ENCODE measurements at regions not wholly inside any gene's neighbourhood (a gene's known extent, or its start where the extent isn't known, plus 50 kb on each side); places are given as distances from the start of the nearest gene placed in this dataset.

DNA sequence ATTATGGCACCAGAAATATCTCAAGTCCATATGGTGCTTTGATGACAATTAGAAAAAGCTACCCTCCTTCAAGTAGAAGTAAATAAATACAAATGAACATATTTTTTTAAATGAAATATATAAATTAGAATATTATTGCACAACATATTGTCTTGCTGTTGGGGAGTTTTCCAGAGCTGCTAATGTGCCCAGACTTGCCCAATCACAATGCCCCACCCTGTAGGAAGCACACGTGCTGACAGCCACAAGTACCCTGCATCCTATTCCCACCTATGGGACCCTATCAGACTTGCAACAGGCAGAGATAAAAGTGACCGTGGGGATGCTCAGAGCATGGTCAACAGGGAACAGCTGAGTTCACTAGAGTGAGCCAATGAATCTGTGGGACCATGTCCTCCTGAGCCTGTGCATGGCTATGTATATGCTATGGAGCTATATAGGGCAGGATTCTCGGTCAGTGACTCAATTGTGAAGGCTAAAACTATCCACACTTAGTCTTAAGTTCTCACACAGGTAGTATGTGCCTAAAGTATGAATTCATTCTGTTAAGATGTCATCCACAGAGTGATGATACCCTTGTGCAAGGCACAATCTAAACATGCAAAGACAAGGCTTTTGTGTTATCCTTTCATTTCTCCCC, 336.0 kb downstream of the HGF start:
- H3K79me2 ChIP-seq (ENCODE audit: insufficient read depth, low read length) = no peaks in the 10 kb centered on the region
- FAIRE-seq (no peak), DNase-seq (ENCODE audit: low read depth) (no peak)
- H3K27ac ChIP-seq (ENCODE audit: low read depth, low read length) = no peak overlapping the region
- H3K27me3 ChIP-seq (ENCODE audit: insufficient read depth, low read length) = no peaks in the 10 kb centered on the region
- Mint-ChIP-seq H3K27me3 (ENCODE audit: low read depth, unreplicated experiment) (no peaks in the 10 kb centered on the region), H3K27ac (ENCODE audit: unreplicated experiment) (no peak overlapping the region), H3K36me3 (ENCODE audit: low read depth, unreplicated experiment) (no peaks in the 10 kb centered on the region), H3K4me1 (ENCODE audit: low read depth, unreplicated experiment) (peaks cover 9% of the 10 kb centered on the region), H3K9me3 (ENCODE audit: unreplicated experiment) (no peaks in the 10 kb centered on the region), H3K4me3 (ENCODE audit: unreplicated experiment) (no peak overlapping the region)
- H3K4me3 ChIP-seq (ENCODE audit: insufficient read depth, low read depth, low read length) = no peak overlapping the region
- H3K9ac ChIP-seq (ENCODE audit: low read length) = no peak overlapping the region
- no peak overlapping the region for H2AFZ ChIP-seq (ENCODE audit: low read depth, low read length)
- H3K4me2 ChIP-seq (ENCODE audit: low read length) = no peak overlapping the region
- H4K20me1 ChIP-seq (ENCODE audit: insufficient read depth, low read length) = no peaks in the 10 kb centered on the region
- no peaks in the 10 kb centered on the region for H3K36me3 ChIP-seq (ENCODE audit: insufficient read depth, low read length)
- H3K4me1 ChIP-seq (ENCODE audit: insufficient read depth, low read length) = no peaks in the 10 kb centered on the region
- no peaks in the 10 kb centered on the region for H3K9me3 ChIP-seq (ENCODE audit: insufficient read depth, low read depth, low read length)
- TF ChIP-seq, protein P1, sequence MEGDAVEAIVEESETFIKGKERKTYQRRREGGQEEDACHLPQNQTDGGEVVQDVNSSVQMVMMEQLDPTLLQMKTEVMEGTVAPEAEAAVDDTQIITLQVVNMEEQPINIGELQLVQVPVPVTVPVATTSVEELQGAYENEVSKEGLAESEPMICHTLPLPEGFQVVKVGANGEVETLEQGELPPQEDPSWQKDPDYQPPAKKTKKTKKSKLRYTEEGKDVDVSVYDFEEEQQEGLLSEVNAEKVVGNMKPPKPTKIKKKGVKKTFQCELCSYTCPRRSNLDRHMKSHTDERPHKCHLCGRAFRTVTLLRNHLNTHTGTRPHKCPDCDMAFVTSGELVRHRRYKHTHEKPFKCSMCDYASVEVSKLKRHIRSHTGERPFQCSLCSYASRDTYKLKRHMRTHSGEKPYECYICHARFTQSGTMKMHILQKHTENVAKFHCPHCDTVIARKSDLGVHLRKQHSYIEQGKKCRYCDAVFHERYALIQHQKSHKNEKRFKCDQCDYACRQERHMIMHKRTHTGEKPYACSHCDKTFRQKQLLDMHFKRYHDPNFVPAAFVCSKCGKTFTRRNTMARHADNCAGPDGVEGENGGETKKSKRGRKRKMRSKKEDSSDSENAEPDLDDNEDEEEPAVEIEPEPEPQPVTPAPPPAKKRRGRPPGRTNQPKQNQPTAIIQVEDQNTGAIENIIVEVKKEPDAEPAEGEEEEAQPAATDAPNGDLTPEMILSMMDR (IDR thresholded peaks at IDR 0.05; ENCODE audit: insufficient read depth, low read depth, low read length) = no peak
- no peak for TF ChIP-seq EZH2 (IDR thresholded peaks at IDR 0.05; ENCODE audit: insufficient read depth, low read length)

DNA sequence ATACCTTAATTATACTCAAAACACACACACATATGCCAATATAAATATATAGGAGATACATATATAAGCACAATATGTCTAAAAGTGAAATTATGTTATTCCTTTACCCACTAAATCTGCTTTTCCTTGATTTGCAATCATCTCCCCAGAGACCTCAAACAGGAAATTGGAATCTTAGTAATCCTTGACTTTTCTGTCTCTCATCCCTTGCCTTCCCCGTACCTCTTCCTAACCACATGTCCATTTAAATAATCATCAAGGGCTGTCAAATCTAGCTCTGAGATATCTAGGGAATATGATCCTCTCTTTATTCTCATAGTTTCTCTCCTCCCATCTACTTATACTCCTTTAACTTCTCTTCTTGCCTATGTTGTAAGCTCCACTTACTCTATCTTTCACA, 336.6 kb downstream of the HGF start:
- DNase-seq (ENCODE audit: low read depth) (no peak), FAIRE-seq (no peak)
- no peaks in the 10 kb centered on the region for H3K9me3 ChIP-seq (ENCODE audit: insufficient read depth, low read depth, low read length)
- no peaks in the 10 kb centered on the region for H3K27me3 ChIP-seq (ENCODE audit: insufficient read depth, low read length)
- TF ChIP-seq EZH2 (IDR thresholded peaks at IDR 0.05; ENCODE audit: insufficient read depth, low read length) = no peak
- TF ChIP-seq, protein P1 (IDR thresholded peaks at IDR 0.05; ENCODE audit: insufficient read depth, low read depth, low read length) = no peak
- Mint-ChIP-seq H3K4me3 (ENCODE audit: unreplicated experiment) (no peak overlapping the region), H3K27ac (ENCODE audit: unreplicated experiment) (no peak overlapping the region), H3K36me3 (ENCODE audit: low read depth, unreplicated experiment) (no peaks in the 10 kb centered on the region), H3K4me1 (ENCODE audit: low read depth, unreplicated experiment) (peaks cover 9% of the 10 kb centered on the region), H3K9me3 (ENCODE audit: unreplicated experiment) (no peaks in the 10 kb centered on the region), H3K27me3 (ENCODE audit: low read depth, unreplicated experiment) (no peaks in the 10 kb centered on the region)
- H4K20me1 ChIP-seq (ENCODE audit: insufficient read depth, low read length) = no peaks in the 10 kb centered on the region
- no peaks in the 10 kb centered on the region for H3K36me3 ChIP-seq (ENCODE audit: insufficient read depth, low read length)
- H3K4me3 ChIP-seq (ENCODE audit: insufficient read depth, low read depth, low read length) = no peak overlapping the region
- H2AFZ ChIP-seq (ENCODE audit: low read depth, low read length) = no peak overlapping the region
- H3K27ac ChIP-seq (ENCODE audit: low read depth, low read length) = no peak overlapping the region
- no peak overlapping the region for H3K9ac ChIP-seq (ENCODE audit: low read length)
- H3K4me1 ChIP-seq (ENCODE audit: insufficient read depth, low read length) = no peaks in the 10 kb centered on the region
- H3K79me2 ChIP-seq (ENCODE audit: insufficient read depth, low read length) = no peaks in the 10 kb centered on the region
- H3K4me2 ChIP-seq (ENCODE audit: low read length) = no peak overlapping the region

DNA sequence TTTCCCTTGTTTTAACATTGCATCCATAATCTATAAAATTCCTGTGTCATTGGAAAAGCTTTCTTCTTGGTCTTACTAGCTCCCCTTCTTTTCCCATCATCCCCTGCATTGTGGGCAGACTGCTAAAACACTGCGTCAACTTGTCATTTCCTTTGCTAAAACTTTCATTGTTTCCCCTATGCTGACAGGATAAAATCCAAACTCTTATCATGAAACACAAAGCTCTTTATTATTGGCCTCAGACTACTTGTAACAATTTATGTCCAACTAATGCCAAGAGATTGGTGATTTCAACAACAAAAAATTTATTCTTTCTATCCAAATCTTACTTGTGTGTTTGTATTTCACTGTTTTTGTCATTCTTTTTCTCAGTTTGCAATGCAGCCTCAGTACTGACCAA, 339.1 kb downstream of the HGF start:
- peak; percentile 66 for FAIRE-seq
- H3K4me3 ChIP-seq (ENCODE audit: insufficient read depth, low read depth, low read length) = no peak overlapping the region
- H4K20me1 ChIP-seq (ENCODE audit: insufficient read depth, low read length) = no peaks in the 10 kb centered on the region
- H3K36me3 Mint-ChIP-seq (ENCODE audit: low read depth, unreplicated experiment) = no peaks in the 10 kb centered on the region
- H3K27ac Mint-ChIP-seq (ENCODE audit: unreplicated experiment) = no peak overlapping the region
- no peaks in the 10 kb centered on the region for H3K36me3 ChIP-seq (ENCODE audit: insufficient read depth, low read length)
- TF ChIP-seq, protein P1 (IDR thresholded peaks at IDR 0.05; ENCODE audit: insufficient read depth, low read depth, low read length) = no peak
- TF ChIP-seq EZH2 (IDR thresholded peaks at IDR 0.05; ENCODE audit: insufficient read depth, low read length) = no peak
- no peaks in the 10 kb centered on the region for H3K9me3 ChIP-seq (ENCODE audit: insufficient read depth, low read depth, low read length)
- no peak overlapping the region for H2AFZ ChIP-seq (ENCODE audit: low read depth, low read length)
- H3K27me3 ChIP-seq (ENCODE audit: insufficient read depth, low read length) = no peaks in the 10 kb centered on the region
- H3K4me2 ChIP-seq (ENCODE audit: low read length) = no peak overlapping the region
- no peaks in the 10 kb centered on the region for H3K27me3 Mint-ChIP-seq (ENCODE audit: low read depth, unreplicated experiment)
- H3K4me1 Mint-ChIP-seq (ENCODE audit: low read depth, unreplicated experiment) = peaks cover 9% of the 10 kb centered on the region
- no peaks in the 10 kb centered on the region for H3K4me1 ChIP-seq (ENCODE audit: insufficient read depth, low read length)
- no peak overlapping the region for H3K27ac ChIP-seq (ENCODE audit: low read depth, low read length)
- H3K4me3 Mint-ChIP-seq (ENCODE audit: unreplicated experiment) = no peak overlapping the region
- peak; percentile 52 for DNase-seq (ENCODE audit: low read depth)
- H3K79me2 ChIP-seq (ENCODE audit: insufficient read depth, low read length) = no peaks in the 10 kb centered on the region
- H3K9me3 Mint-ChIP-seq (ENCODE audit: unreplicated experiment) = no peaks in the 10 kb centered on the region
- H3K9ac ChIP-seq (ENCODE audit: low read length) = no peak overlapping the region

Measured in astrocyte (in vitro differentiated cells and primary cell).